Activated naive CD8-positive, alpha-beta T cell treated with anti-CD3 and anti-CD28 coated beads, Interleukin-2, amount 50 U/mL, for 24 hours (primary cell): ENCODE measurements at regions not wholly inside any gene's neighbourhood (a gene's known extent, or its start where the extent isn't known, plus 50 kb on each side); places are given as distances from the start of the nearest gene placed in this dataset.

Experiments
- ATAC-seq: fragments of 150-1000 bp; cut with Tn5 transposase; one replicate; pipeline ENCODE4 v1.10.0; 2021
- DNase-seq: peaks from one replicate; pipeline ENCODE4 v3.0.0; 2021
- H3K27ac Mint-ChIP-seq: one replicate; pipeline ENCODE4 v1.8.0; 2021; ENCODE audit warnings: mild to moderate bottlenecking, mixed read lengths
- H3K27me3 Mint-ChIP-seq: one replicate; pipeline ENCODE4 v1.8.0; 2021; ENCODE audit warnings: mixed read lengths
- H3K36me3 Mint-ChIP-seq: one replicate; pipeline ENCODE4 v1.8.0; 2021; ENCODE audit warnings: low read depth, mixed read lengths
- H3K4me1 Mint-ChIP-seq: one replicate; pipeline ENCODE4 v1.8.0; 2021; ENCODE audit warnings: mixed read lengths
- H3K4me3 Mint-ChIP-seq: one replicate; pipeline ENCODE4 v1.8.0; 2021; ENCODE audit warnings: mild to moderate bottlenecking, moderate library complexity, mixed read lengths
- H3K9me3 Mint-ChIP-seq: one replicate; pipeline ENCODE4 v1.8.0; 2021; ENCODE audit warnings: mixed read lengths

DNA sequence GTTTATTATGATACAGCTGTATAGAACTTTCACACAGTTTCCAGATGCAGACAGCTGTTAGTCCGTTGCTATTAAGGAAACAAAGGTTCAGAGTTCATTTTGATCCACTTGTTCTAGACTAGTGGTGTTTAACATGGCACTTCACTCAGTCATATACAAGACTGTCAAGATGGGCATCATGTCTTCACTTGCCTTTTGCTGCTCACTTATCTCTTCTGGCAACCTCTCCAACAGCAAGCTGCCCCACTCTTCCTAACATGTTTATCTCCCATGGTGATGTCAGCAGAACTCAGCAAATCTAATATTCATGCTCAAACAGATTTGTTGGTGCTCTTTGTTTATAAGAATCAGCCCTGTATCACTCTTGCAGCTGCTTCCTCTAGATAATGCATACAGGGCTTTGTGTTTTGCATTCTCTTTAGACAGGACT is 236.2 kb upstream of the HAND2 start:
- no peaks in the 10 kb centered on the region for H3K4me1 Mint-ChIP-seq
- H3K4me3 Mint-ChIP-seq = no peak overlapping the region
- no peaks in the 10 kb centered on the region for H3K27me3 Mint-ChIP-seq
- DNase-seq = no peak
- H3K9me3 Mint-ChIP-seq = peaks cover 4% of the 10 kb centered on the region
- H3K36me3 Mint-ChIP-seq = no peaks in the 10 kb centered on the region
- ATAC-seq = no peak
- H3K27ac Mint-ChIP-seq = no peak overlapping the region

- Mint-ChIP-seq H3K4me3 (no peak overlapping the region), H3K36me3 (no peaks in the 10 kb centered on the region), H3K4me1 (no peaks in the 10 kb centered on the region), H3K27ac (no peak overlapping the region), H3K27me3 (no peaks in the 10 kb centered on the region), H3K9me3 (peaks cover 4% of the 10 kb centered on the region)
- no peak for DNase-seq
- no peak for ATAC-seq
Measured at GRCh38 chr4:173765751-173766150, 235.7 kb upstream of the HAND2 start.

DNA sequence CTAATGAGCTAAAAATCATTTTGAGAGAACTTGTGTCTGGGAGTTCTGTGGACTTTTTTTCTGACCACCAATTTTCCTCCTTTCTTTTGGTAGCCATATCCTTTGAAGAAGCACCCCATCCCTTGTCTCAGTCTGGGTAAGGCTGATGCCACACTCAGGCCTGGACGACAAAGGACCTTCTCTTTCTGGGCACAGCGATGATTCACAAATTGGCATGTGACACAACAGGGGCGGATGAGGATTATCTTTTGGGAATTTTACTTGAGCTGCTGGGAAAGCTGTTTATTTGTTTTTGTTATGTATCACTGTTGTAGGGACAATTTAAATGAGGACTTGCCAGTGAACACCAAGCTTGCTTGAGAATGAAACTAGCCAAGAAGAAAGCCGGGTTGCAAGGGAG is 233.4 kb upstream of the HAND2 start:
- H3K4me3 Mint-ChIP-seq = no peak overlapping the region
- DNase-seq (no peak), ATAC-seq (no peak)
- H3K4me1 Mint-ChIP-seq = no peaks in the 10 kb centered on the region
- no peaks in the 10 kb centered on the region for H3K9me3 Mint-ChIP-seq
- H3K27me3 Mint-ChIP-seq = no peaks in the 10 kb centered on the region
- no peaks in the 10 kb centered on the region for H3K36me3 Mint-ChIP-seq
- H3K27ac Mint-ChIP-seq = no peak overlapping the region

- Mint-ChIP-seq H3K36me3 (no peaks in the 10 kb centered on the region), H3K9me3 (no peaks in the 10 kb centered on the region), H3K4me1 (no peaks in the 10 kb centered on the region), H3K27ac (no peak overlapping the region), H3K27me3 (no peaks in the 10 kb centered on the region), H3K4me3 (no peak overlapping the region)
- ATAC-seq = no peak
- no peak for DNase-seq
Measured at GRCh38 chr4:173761938-173762337, 231.9 kb upstream of the HAND2 start.

- Mint-ChIP-seq H3K27ac (no peak overlapping the region), H3K9me3 (no peaks in the 10 kb centered on the region), H3K4me1 (no peaks in the 10 kb centered on the region), H3K36me3 (no peaks in the 10 kb centered on the region), H3K27me3 (no peaks in the 10 kb centered on the region), H3K4me3 (no peak overlapping the region)
- ATAC-seq (no peak), DNase-seq (no peak)
Measured at GRCh38 chr4:173761236-173761635, 231.2 kb upstream of the HAND2 start.

DNA sequence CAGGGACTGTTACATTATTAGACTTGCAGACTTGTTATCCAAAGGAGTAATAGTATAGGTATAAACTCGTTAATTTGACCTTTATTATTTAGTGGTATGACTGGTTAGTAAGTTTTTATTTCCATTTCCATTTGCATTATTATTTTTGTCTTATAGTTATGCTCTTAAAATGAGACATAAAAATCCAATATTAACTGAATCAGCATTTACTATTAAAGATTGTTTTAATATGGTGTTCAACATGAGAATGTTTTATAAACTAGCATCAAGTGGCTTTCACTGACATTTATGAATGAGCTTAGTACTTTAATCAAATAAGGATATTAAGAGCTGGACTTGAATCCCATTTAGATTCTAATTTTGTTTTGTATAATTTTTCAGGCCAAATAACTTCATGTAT is 228.1 kb upstream of the HAND2 start:
- Mint-ChIP-seq H3K27me3 (no peaks in the 10 kb centered on the region), H3K4me1 (no peaks in the 10 kb centered on the region), H3K27ac (no peak overlapping the region), H3K9me3 (no peaks in the 10 kb centered on the region), H3K4me3 (no peak overlapping the region), H3K36me3 (no peaks in the 10 kb centered on the region)
- ATAC-seq (no peak), DNase-seq (no peak)

- DNase-seq = no peak
- Mint-ChIP-seq H3K27ac (no peak overlapping the region), H3K4me1 (no peaks in the 10 kb centered on the region), H3K9me3 (no peaks in the 10 kb centered on the region), H3K4me3 (no peak overlapping the region), H3K36me3 (no peaks in the 10 kb centered on the region), H3K27me3 (no peaks in the 10 kb centered on the region)
- no peak for ATAC-seq
Measured at GRCh38 chr4:173753408-173753807, 223.4 kb upstream of the HAND2 start.

DNA sequence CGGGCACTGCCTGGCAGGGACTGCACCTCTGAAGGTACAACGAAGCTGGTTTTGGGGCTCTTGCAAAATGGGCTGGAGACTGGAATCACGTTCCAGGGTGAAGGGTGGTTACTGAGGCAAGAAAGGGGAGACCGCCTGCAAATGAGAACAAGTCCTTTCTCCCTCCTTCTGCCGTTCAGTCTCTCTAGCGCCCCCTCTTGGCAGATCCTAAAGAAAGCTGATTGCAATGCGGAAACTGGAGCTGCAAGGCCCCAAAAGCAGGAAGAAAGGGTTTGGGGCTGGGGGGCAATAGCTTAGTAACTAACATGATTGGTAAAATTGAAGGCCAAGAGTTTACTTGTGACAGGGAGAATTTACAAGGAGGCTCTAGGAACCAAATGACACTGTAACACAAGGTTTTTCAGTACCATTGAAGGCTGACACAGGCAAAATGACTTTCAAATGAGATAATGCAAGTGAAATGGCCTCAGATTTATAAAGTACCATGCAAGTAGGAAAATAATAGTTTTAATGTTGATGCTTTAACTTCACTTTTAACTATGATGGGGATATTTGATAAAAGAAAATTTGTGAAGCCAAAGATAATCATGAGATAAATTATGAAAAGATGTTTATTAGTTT is 222.7 kb upstream of the HAND2 start:
- no peaks in the 10 kb centered on the region for H3K36me3 Mint-ChIP-seq
- H3K9me3 Mint-ChIP-seq = no peaks in the 10 kb centered on the region
- H3K4me3 Mint-ChIP-seq = no peak overlapping the region
- no peak overlapping the region for H3K27ac Mint-ChIP-seq
- DNase-seq = peak; percentile 29
- no peaks in the 10 kb centered on the region for H3K27me3 Mint-ChIP-seq
- no peaks in the 10 kb centered on the region for H3K4me1 Mint-ChIP-seq
- no peak for ATAC-seq

- no peaks in the 10 kb centered on the region for H3K4me1 Mint-ChIP-seq
- no peak overlapping the region for H3K4me3 Mint-ChIP-seq
- H3K36me3 Mint-ChIP-seq = no peaks in the 10 kb centered on the region
- H3K27me3 Mint-ChIP-seq = peaks cover 2% of the 10 kb centered on the region
- no peaks in the 10 kb centered on the region for H3K9me3 Mint-ChIP-seq
- no peak overlapping the region for H3K27ac Mint-ChIP-seq
- ATAC-seq (no peak), DNase-seq (no peak)
Measured at GRCh38 chr4:173748353-173748752, 218.3 kb upstream of the HAND2 start.

GRCh38 chr4:173747537-173748257 is 217.7 kb upstream of the HAND2 start:
- no peak for DNase-seq
- Mint-ChIP-seq H3K4me1 (no peaks in the 10 kb centered on the region), H3K9me3 (no peaks in the 10 kb centered on the region)

GRCh38 chr4:173746424-173746823 is 216.4 kb upstream of the HAND2 start:
- H3K4me1 Mint-ChIP-seq = no peaks in the 10 kb centered on the region
- DNase-seq (no peak), ATAC-seq (no peak)
- H3K27ac Mint-ChIP-seq = no peak overlapping the region
- no peak overlapping the region for H3K4me3 Mint-ChIP-seq
- H3K9me3 Mint-ChIP-seq = no peaks in the 10 kb centered on the region
- H3K27me3 Mint-ChIP-seq = peaks cover 2% of the 10 kb centered on the region
- H3K36me3 Mint-ChIP-seq = no peaks in the 10 kb centered on the region

More at GRCh38 chr4:173747537-173748257, 217.7 kb upstream of the HAND2 start:
- no peak overlapping the region for H3K27ac Mint-ChIP-seq
- no peak for ATAC-seq
- H3K27me3 Mint-ChIP-seq = peaks cover 2% of the 10 kb centered on the region
- H3K36me3 Mint-ChIP-seq = no peaks in the 10 kb centered on the region
- no peak overlapping the region for H3K4me3 Mint-ChIP-seq

DNA sequence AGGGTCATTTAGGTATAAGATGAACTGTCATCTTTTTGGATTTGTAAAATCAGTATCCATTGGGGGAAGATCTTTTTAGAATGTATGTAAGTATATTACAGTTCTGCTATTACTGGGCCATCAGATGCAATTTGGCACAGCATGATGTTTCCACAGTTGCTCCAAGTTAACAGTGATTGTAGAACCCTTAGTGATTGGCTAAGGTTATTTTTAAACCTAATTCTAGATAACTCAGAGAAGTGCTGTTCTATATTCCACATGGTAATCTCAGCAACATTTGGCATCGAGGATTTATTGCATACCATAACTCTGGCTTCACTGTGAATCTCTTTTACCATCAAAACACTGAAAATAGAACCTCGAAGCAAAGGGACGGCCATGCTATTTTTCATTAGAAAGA is 215.7 kb upstream of the HAND2 start:
- Mint-ChIP-seq H3K36me3 (no peaks in the 10 kb centered on the region), H3K27me3 (peaks cover 2% of the 10 kb centered on the region), H3K4me3 (no peak overlapping the region), H3K9me3 (no peaks in the 10 kb centered on the region), H3K4me1 (no peaks in the 10 kb centered on the region), H3K27ac (no peak overlapping the region)
- ATAC-seq = no peak
- DNase-seq = no peak

DNA sequence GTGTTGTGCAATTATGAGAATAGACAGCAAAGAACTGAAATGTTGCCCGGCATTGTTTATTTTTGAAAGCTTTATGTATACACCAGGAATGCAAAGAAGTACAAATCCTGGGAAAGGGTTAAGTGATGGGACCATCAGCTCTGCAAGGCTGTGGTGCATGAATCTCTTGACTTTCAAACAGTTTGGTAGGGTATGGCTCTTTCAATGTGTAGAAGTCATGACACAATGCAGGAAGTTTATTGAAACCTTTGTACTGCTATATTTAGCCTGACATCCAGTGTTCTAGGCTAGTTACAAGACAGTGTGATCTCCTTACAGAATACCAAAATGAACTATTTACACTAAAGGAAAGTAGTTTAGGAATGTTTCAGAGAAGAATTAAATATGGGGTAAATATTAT is 206.8 kb upstream of the HAND2 start:
- DNase-seq (no peak), ATAC-seq (no peak)
- Mint-ChIP-seq H3K27me3 (no peaks in the 10 kb centered on the region), H3K36me3 (no peaks in the 10 kb centered on the region), H3K4me3 (no peak overlapping the region), H3K9me3 (no peaks in the 10 kb centered on the region), H3K27ac (no peak overlapping the region), H3K4me1 (no peaks in the 10 kb centered on the region)

DNA sequence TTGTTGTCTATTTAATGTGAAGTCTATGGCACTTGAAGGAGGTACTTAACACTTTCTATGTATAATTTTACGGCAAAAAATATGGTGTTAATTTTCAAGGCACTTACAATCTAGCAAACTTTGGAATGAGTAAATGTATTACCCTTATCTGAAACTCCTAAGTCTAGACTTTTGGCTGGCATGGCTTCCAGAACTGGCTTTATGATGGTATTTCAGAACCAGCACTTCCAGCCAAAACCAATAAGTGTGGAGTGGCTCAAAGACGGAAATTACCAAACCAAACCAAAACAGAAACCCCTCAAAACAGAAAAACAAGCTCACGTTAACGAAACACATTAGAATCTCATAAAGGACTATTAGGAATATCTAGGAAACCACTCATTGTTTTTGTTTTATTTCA is 205.6 kb upstream of the HAND2 start:
- Mint-ChIP-seq H3K36me3 (no peaks in the 10 kb centered on the region), H3K4me1 (no peaks in the 10 kb centered on the region), H3K9me3 (no peaks in the 10 kb centered on the region), H3K4me3 (no peak overlapping the region), H3K27me3 (no peaks in the 10 kb centered on the region), H3K27ac (no peak overlapping the region)
- no peak for ATAC-seq
- no peak for DNase-seq

GRCh38 chr4:173735049-173735448 is 205.0 kb upstream of the HAND2 start:
- DNase-seq = no peak
- Mint-ChIP-seq H3K27ac (no peak overlapping the region), H3K4me1 (no peaks in the 10 kb centered on the region), H3K9me3 (no peaks in the 10 kb centered on the region), H3K36me3 (no peaks in the 10 kb centered on the region), H3K27me3 (no peaks in the 10 kb centered on the region), H3K4me3 (no peak overlapping the region)
- no peak for ATAC-seq
